ENCODE measurements at regions not wholly inside any gene's neighbourhood (a gene's known extent, or its start where the extent isn't known, plus 50 kb on each side); places are given as distances from the start of the nearest gene placed in this dataset.

- DNase-seq (ENCODE audit: low read depth), result no peak
Observed at GRCh38 chr1:218582646-218583045, 237.5 kb downstream of the TGFB2 start.

GRCh38 chr1:218584418-218585155 lies 239.5 kb downstream of the TGFB2 start:
- DNase-seq (ENCODE audit: low read depth), result no peak

- DNase-seq (ENCODE audit: low read depth), result no peak
Observed at GRCh38 chr1:218585511-218586184, 240.5 kb downstream of the TGFB2 start.

DNA sequence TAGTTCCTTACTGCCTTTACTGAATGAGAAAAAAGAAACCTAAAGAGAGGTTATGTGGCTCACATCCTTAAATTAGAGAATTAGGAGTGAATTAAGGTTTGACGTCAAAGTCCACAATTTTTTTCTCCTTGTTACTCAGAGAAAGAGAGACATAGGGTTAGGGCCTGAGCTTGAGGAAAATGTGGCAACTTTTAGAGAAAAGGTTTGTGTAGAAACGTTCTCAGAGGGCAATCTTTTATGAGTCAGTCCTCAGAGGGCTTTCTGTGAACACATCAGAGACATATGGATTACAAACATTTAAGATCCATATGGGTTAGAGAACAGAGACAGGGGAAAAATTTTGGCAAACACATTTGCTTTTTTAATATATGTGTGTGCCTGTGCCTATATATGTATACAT lies 242.8 kb downstream of the TGFB2 start:
- DNase-seq (ENCODE audit: low read depth), result no peak

DNA sequence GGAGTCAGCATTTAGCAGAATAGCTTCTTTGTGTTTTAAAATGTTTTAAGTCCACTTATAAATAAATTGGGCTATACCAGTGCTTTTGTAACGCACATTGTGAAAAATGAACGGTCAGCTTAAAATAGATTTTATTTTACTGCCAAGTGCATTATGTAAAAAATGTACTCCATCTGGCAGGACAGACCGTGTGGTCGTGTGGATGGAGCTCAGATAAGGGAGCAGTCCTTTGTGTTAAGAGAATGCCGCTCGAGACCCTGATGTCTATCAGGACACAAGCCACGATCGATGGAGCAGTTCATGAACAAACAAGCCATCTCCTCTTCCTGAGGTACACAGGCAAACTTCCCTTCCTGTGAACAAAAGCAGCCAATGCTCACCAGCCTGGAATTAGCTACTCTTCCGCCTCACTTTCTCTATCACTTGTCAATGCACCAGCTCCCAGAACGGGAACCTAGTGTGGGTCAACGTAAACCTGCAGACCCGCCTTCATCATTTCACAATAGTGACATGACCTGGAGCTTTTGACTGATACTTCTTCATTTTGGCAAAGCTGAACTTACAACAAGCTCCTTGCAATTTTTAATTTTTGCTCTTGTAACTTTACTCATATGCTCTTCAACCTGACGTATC lies 243.5 kb downstream of the TGFB2 start:
- DNase-seq (ENCODE audit: low read depth), result no peak

DNA sequence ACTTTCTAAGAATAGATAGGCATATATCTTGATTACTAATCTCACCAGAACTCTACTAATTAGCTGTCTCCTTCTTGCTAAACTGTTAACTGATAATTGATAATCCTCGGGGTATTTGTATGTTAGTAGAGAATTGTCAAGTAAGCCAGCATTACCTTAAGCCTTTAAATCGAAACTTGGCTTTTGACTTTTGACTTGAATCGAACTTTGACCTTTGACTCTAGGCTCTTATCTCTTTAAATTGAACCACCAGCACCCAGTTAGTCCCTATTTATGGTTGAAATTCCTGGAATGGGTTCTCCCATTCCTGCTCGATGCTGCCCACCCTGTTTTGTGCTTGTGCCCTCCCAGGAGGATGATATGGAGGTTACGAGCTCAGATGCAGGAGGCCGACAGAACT lies 244.4 kb downstream of the TGFB2 start:
- DNase-seq (ENCODE audit: low read depth), result no peak

DNA sequence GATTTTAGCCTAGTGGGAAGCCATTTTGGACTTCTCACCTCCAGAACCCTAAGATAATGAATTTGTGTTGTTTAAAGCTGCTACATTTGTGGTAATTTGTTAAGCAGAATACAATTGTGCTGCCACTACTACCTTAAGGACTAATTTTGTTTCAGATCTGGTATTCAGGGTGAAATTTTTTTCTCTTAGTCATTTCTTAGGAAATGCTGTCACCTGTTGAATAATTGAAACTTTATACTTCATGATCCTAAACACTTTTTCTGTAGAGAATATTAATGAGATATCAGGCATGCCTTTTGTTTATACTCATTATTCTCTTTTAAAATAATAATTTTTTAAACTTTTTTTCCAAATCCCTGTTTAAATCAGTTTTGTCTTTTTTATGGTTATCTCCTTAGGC lies 246.8 kb downstream of the TGFB2 start:
- no peak for DNase-seq (ENCODE audit: low read depth)

- no peak for DNase-seq (ENCODE audit: low read depth)
Observed at GRCh38 chr1:218592688-218593087, 247.6 kb downstream of the TGFB2 start.

DNA sequence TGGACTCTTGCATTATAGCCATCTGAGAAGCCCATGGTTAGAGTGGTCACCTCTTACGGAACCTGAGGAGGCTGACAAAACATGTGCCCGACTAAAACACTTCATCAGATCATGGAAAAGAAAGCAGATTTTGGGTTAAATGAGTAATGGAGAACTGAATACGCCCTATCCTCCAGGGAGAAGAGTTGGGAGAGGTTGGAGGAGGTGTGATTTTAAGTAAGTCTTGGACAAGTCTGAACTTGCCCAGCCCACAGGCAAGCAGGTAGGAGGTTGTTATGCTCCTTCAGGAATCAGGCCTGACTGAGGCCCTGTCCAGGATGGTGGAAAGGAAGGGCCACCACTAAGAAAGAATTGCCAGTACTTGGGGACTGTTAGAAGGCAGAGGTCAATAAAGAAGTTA lies 255.8 kb downstream of the TGFB2 start:
- no peak for DNase-seq (ENCODE audit: low read depth)

GRCh38 chr1:218604217-218604616 lies 259.1 kb downstream of the TGFB2 start:
- DNase-seq (ENCODE audit: low read depth), result no peak

GRCh38 chr1:218611916-218612585 lies 266.9 kb downstream of the TGFB2 start:
- no peak for DNase-seq (ENCODE audit: low read depth)

DNA sequence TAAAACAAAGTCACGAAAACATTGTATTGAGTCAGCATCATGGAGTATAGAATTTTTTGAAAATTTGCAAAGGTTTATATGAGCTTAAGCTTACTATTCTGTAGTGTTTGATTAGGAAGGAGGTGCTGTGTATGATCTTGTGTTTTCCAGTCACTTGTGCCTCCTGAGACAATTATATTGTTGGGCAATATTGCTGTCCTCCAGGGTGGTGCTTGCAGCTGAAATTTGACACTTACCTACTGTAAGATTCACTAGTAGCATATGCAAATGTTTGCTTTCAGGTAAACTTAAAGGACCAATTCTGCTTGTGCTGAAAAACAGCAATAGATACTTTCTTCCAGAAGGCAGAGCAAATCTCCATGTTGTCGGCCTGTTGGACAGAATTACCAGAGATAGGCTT lies 268.0 kb downstream of the TGFB2 start:
- DNase-seq (ENCODE audit: low read depth), result no peak

- DNase-seq (ENCODE audit: low read depth), result no peak
Observed at GRCh38 chr1:218614031-218614430, 268.9 kb downstream of the TGFB2 start.

DNA sequence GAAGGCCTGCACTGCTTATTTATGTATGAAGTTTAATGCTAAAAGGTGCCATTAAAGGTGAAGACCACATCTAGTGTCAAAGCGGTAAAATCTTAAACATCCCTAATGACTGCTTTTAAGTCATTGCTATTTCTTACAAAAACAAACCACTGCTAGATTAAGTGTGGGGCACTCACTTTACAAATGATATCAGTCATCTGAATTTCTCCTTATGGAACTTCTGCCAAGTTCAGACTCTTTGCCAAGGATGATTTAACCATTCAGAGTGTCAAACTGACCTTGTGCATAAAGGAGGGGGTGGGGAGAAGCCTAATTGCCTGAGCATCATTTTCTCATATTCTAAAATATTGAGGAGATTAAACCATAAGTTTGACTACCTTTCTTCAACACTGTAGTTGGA lies 271.5 kb downstream of the TGFB2 start:
- no peak for DNase-seq (ENCODE audit: low read depth)

GRCh38 chr1:218617986-218618385 lies 272.9 kb downstream of the TGFB2 start:
- no peak for DNase-seq (ENCODE audit: low read depth)

DNA sequence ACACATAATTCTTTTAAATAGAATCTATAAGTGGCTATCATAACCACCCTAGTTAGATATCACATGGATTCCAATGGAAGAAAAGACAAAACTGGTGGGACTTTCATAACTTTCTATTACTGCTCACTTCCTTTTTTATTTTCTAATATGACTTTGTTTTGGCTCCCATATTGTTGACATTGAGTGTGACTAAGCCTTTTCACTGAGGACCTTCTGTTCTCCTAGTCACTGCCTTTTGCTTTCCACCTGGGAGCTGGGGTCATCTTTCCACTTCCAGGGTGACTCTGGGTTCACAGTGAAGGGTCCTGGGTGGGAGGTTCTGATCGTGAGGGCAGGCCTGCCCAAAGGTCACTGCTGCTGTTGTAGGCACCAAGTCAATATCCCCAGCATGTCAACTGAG lies 275.8 kb downstream of the TGFB2 start:
- no peak for DNase-seq (ENCODE audit: low read depth)

DNA sequence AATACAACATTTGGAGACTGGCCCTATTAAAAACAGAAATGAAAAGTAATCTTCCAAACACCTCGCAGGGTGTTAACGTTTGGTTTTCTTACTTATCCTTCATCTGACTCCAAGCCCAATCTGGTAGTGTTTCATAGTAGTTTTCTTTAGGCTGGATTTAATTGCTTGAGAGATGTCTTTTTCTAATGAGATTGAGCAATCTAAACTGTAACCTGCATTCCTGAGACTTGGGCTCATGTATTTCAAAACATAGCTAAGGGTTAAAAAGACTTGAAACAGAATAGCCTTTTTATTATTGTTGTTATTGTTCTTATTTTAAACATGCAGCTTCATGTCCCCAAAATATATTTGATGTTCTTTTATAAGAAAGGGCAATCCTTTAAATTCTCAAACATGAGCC lies 278.9 kb downstream of the TGFB2 start:
- no peak for DNase-seq (ENCODE audit: low read depth)

DNA sequence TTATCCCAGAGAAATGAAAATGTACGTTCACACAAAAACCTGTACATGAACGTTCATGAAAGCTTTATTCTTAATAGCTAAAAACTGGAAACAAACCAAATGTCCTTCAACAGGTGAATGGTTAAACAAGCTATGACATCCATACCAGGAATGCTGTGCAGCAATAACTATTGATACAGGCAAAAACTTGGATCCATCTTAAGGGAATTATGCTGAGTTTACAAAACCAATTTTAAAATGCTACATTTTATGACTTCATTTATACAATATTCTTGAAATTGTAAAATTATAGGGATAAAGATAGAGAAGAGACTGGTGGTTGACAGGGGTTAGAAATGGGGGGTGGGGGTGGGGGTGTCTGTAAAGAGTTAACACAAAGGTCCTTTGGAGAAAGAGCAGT lies 280.3 kb downstream of the TGFB2 start:
- DNase-seq (ENCODE audit: low read depth), result no peak

- DNase-seq (ENCODE audit: low read depth), result no peak
Observed at GRCh38 chr1:218633238-218633988, 288.3 kb downstream of the TGFB2 start.

GRCh38 chr1:218634212-218634611 lies 289.1 kb downstream of the TGFB2 start:
- DNase-seq (ENCODE audit: low read depth), result no peak

- no peak for DNase-seq (ENCODE audit: low read depth)
Observed at GRCh38 chr1:218636548-218636947, 291.4 kb downstream of the TGFB2 start.

- DNase-seq (ENCODE audit: low read depth), result no peak
Observed at GRCh38 chr1:218640173-218640572, 295.0 kb downstream of the TGFB2 start.

Data from stimulated activated CD8-positive, alpha-beta memory T cell treated with anti-CD3 and anti-CD28 coated beads, Interleukin-12 subunit alpha, Interleukin-12 subunit beta, amount 100 ng/mL, for 1 hour (primary cell).